ENCODE measurements at regions not wholly inside any gene's neighbourhood (a gene's known extent, or its start where the extent isn't known, plus 50 kb on each side); places are given as distances from the start of the nearest gene placed in this dataset.

DNA sequence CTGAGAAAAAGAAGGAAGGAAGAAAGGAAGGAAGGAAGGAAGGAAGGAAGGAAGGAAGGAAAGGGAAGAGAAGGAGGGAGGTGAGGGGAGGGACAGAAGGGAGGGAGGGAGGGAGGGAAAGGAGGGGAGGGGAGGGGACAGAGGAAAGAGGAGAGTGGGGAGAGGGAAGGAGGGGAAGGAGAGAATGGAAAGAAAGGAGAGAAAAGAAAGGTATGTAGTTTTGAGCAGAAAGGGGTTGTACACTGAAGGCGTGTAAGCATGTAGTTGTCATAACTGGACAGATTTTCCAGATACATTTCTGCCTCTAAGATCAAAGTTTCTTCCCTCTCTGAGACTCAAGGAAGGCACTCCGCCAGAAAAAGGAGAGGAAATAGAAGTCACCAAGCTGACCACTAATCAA is 113.4 kb upstream of the KBTBD8 start:
- H3K27ac Mint-ChIP-seq, result no peak overlapping the region
- no peaks in the 10 kb centered on the region for H3K4me1 Mint-ChIP-seq
- peaks cover 2 to 8% (median 5%) of the 10 kb centered on the region in 3 donors for H3K9me3 Mint-ChIP-seq
- H3K36me3 Mint-ChIP-seq, result no peaks in the 10 kb centered on the region
- no peaks in the 10 kb centered on the region for H3K27me3 Mint-ChIP-seq
- H3K4me3 Mint-ChIP-seq, result no peak overlapping the region

DNA sequence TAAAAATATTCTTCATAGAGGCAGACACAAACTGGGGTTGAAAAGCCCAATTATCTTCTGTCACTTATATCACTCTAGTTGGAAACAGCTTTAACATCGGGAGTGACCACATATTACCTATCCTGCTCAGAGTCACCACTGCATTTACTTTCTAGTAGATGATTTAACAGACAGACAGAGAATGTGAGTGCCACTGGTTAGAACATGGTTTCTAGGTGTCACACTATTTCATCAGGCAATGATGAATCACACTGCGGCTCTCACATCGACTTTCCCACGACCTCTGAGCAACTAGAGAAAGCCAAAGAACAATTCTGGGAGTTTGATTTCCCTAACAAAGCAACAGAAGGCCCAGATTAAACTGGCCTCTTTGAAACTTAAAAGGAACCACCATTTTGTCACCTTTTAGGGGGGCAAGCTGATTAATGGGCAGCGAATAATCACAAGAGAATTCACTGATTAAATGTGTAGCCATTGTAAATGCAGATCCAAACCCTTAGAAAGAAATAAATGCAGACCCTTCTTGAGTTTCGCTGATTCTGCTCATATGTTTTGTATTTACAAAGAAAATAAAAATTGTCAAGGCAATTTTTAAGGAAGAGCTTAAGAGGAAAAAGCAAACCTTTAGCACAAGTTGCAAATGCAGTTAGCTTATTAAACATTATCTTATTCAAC is 112.6 kb upstream of the KBTBD8 start:
- Mint-ChIP-seq H3K4me1 (no peaks in the 10 kb centered on the region), H3K27ac (no peak overlapping the region), H3K9me3 (peaks cover 3 to 8% (median 5%) of the 10 kb centered on the region in 3 donors), H3K4me3 (no peak overlapping the region), H3K27me3 (no peaks in the 10 kb centered on the region), H3K36me3 (no peaks in the 10 kb centered on the region)

DNA sequence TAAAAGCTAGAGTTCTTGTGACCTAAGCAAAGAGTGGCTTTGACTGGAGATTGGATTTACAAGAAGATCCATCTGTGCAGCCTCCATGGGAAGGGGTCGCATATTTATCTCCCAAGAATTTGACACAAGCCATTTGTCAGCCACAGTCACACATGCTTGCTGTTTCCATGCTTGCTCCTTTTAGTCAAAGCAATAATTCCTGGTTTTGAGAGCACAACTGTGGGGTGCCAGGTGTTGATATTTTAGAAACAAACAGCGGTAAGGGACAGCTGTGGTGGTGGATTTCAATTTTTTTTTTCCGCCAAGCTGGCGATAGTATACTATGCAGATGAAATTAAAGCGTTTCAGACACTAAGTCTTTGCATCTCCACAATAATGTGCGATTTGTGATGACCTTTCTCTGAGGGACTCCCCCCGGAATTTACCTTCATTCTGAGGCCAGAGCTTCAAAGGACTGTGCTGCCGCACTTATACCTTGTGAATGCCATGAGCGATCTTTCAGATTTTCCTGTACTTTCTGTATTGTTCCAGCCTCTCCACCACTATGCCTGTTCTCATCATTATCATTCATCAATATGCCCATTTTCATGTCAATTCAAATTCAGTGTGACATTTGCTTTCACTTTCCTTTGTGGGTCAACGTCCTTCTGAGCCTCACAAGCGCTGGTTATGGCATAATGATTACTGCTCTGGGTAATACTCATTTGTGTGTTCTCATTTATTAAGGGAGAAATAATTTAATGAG is 108.2 kb upstream of the KBTBD8 start:
- H3K27me3 Mint-ChIP-seq, result peaks cover 3% of the 10 kb centered on the region
- peaks cover 2% of the 10 kb centered on the region for H3K36me3 Mint-ChIP-seq
- no peaks in the 10 kb centered on the region for H3K4me1 Mint-ChIP-seq
- peaks cover under 1 to 17% (median 6%) of the 10 kb centered on the region in 3 donors for H3K9me3 Mint-ChIP-seq
- no peak overlapping the region for H3K4me3 Mint-ChIP-seq
- H3K27ac Mint-ChIP-seq, result no peak overlapping the region

DNA sequence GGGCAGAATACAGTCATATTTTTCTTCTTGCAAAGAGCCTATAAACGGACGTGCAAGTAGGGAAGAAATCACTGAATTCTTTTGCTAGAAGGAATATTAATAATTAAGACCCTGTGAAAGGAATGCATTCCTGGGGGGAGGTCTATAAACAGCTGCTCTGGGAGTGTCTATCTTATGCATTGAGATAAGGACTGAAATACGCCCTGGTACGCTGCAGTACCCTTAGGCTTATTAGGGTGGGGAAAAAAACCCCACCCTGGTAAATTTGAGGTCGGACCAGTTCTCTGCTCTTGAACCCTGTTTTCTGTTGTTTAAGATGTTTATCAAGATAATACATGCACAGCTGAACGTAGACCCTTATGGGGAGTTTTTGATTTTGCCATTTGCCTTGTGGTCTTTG is 100.0 kb upstream of the KBTBD8 start:
- no peak overlapping the region for H3K27ac Mint-ChIP-seq
- no peak overlapping the region for H3K4me3 Mint-ChIP-seq
- peaks cover 3% of the 10 kb centered on the region for H3K27me3 Mint-ChIP-seq
- H3K36me3 Mint-ChIP-seq, result peaks cover 2% of the 10 kb centered on the region
- H3K4me1 Mint-ChIP-seq, result no peaks in the 10 kb centered on the region
- peaks cover 31 to 52% (median 33%) of the 10 kb centered on the region in 3 donors for H3K9me3 Mint-ChIP-seq

DNA sequence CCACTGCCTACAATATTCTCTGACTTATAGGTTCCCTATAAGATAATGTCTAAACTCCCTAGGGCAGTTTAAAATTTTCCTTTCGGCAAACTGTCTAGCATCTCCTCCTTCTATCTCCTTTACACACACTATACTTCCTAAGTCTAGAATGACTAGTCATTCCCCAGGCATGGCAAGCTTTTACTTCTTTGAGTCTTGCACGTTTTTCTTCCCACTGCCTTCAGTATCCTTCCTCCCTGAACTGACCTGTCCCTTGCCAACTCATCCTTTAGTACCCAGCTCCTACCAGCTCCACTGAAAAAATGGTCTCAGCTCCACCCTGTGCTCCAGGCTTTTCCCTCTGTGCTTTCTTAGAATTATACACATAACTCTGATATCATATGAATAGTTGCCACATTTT is 93.8 kb upstream of the KBTBD8 start:
- Mint-ChIP-seq H3K9me3 (peaks cover 6 to 14% (median 14%) of the 10 kb centered on the region in 3 donors), H3K4me1 (no peaks in the 10 kb centered on the region), H3K27ac (no peak overlapping the region), H3K36me3 (peaks cover 3% of the 10 kb centered on the region), H3K27me3 (peaks cover 12% of the 10 kb centered on the region), H3K4me3 (no peak overlapping the region)

DNA sequence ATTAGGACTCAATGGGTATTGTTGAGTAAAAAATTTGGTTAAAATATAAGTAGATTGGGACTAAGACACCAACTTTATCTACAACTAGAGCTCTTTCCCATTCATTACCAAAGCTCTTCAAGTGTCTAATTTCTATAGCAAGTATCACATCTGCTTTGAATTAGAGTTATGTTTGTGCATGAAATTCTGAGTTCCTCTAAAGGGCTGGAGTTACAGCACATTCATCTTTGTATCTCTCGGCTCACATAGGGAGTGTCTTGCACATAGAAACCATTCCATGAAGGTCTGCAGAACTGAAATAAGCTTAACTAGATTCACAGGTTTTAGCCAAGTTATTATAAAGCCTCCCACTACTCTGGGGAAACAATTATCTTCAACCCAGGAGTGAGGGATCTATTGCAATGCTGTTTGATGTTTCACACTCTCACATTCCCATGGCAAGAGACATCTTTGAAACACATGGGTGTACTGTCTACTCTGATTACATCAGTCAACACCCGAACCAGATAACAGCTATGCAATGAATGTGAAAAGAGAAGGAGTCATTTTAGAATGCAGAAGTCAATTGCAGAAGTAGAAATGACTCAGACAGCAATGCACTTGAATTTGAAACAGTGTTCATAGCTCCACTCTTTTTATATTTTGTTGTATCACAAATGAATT is 93.1 kb upstream of the KBTBD8 start:
- Mint-ChIP-seq H3K36me3 (peaks cover 3% of the 10 kb centered on the region), H3K27ac (no peak overlapping the region), H3K4me1 (no peaks in the 10 kb centered on the region), H3K4me3 (no peak overlapping the region), H3K9me3 (peaks cover 6 to 14% (median 8%) of the 10 kb centered on the region in 3 donors), H3K27me3 (peaks cover 12% of the 10 kb centered on the region)

DNA sequence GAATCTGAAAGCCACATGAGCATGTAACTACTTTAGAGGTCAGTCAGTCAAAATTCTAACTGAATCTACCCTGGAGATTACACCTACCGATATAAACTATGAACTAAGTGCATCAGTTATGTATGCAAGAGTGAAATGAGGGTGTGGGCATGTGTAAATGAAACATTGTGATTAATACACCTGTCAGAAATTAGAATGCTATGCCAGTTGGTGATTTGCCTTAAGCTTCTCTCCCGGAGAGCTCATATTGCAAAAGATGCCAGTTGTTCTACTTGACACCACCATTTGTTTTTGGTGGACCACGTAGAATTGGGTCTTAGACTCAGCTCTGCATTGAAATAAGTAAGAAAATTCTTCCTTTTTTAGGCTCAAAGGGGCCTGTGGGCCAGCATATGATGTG is 91.0 kb upstream of the KBTBD8 start:
- Mint-ChIP-seq H3K4me3 (no peak overlapping the region), H3K27me3 (peaks cover 12% of the 10 kb centered on the region), H3K27ac (no peak overlapping the region), H3K36me3 (peaks cover 3% of the 10 kb centered on the region), H3K9me3 (peaks cover 0 to 4% (median 2%) of the 10 kb centered on the region in 3 donors), H3K4me1 (no peaks in the 10 kb centered on the region)

DNA sequence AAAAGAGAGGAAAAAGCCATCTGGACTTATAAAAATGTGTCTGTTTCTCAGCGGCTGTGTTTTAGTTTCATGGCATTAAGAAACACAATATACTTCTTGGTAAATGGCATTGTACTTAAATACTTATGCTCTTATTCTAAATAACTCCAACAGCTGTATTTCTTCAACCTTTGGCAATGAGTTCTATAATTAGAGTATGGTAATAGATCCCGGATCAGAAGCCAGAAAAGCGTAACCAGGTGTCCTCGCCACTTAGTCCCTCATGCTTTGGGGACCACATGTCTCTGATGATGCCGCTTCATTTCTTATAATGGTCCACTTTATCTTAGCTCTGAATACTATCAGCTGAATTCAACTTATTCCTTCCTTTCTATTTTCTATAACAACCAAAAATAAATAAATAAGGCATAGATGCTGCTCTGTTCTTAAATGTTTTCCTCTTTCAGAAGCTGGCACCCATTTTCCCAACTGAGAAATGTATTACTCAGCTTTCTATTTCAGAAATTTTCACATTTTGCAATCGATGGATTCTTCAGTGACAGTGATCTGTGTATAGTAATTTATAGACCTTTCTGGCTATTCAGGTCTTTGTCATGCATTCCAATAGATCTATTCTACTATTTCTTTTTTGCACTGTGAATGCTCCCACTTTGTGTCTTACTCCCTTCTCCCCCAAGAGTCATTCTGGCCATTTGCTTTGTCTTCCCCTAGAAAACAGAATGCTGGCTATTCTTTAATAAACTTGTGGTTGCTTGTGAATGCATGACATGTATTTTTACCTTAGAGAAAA is 87.6 kb upstream of the KBTBD8 start:
- Mint-ChIP-seq H3K27ac (no peak overlapping the region), H3K9me3 (peaks cover 3 to 13% (median 7%) of the 10 kb centered on the region in 3 donors), H3K4me3 (no peak overlapping the region), H3K36me3 (peaks cover 1% of the 10 kb centered on the region), H3K4me1 (no peaks in the 10 kb centered on the region), H3K27me3 (peaks cover 9% of the 10 kb centered on the region)

DNA sequence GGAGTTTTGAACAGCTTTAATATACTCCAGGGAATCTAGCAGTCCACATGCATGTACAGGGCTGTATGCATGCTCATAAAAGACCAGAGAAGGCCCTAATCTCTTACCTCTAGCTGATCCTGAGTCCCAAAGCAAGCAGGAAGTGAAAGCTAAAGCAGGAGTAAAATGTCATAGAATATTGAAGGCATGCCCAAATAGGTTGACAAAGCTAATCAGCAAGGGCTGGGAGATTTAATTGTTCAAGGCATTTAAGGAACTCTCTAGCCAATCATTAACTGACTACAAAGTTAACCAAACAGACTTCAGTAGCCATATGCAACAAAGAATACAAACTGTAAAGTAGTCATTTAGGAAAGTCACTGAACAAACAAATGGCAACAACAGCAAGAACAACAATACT is 85.8 kb upstream of the KBTBD8 start:
- Mint-ChIP-seq H3K27me3 (peaks cover 2% of the 10 kb centered on the region), H3K9me3 (peaks cover 7 to 13% (median 7%) of the 10 kb centered on the region in 3 donors), H3K4me1 (no peaks in the 10 kb centered on the region), H3K36me3 (peaks cover 3% of the 10 kb centered on the region), H3K4me3 (no peak overlapping the region), H3K27ac (no peak overlapping the region)

DNA sequence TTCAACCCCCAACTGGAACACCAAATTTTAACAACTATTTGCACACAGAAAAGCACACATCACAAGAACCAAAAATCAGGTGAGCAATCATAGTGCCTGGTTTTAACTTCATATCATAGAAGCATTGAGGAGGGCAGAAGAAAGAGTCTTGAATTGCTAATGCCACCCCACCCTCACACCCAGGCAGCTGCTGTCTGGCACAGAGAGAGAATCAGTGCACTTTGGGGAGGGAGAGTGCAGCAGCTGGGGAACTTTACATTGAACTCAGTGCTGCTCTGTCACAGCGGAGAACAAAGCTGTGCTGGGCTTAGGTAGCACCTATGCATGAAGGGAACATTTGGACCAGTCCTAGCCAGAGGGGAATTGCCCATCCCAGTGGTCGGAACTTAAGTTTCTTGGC is 76.0 kb upstream of the KBTBD8 start:
- H3K27me3 Mint-ChIP-seq, result peaks cover 4% of the 10 kb centered on the region

DNA sequence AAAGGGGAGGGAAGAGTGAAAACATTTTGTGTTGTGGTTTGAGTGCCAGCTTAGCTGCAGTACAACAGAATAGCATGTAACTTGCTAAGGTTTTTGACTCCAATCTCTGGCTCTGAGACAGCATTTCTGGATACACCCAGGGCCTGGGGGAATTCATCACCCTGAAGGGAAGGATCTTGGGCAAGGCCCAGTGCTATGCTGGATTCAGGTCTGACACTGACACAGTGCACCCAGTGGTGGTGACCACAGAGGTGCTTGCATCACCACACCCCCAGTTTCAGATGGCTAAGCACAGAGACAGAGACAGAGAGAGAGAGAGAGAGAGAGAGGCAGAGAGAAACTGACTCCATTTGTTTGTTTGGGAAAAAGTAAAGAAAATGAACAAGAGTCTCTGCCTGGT is 74.1 kb upstream of the KBTBD8 start:
- no peaks in the 10 kb centered on the region for H3K9me3 Mint-ChIP-seq
- H3K4me1 Mint-ChIP-seq, result peaks cover 0 to 2% (median 0%) of the 10 kb centered on the region in 3 donors
- no peak overlapping the region for H3K27ac Mint-ChIP-seq
- peaks cover 4% of the 10 kb centered on the region for H3K27me3 Mint-ChIP-seq
- H3K36me3 Mint-ChIP-seq, result peaks cover 6% of the 10 kb centered on the region
- H3K4me3 Mint-ChIP-seq, result no peak overlapping the region

More for the DNA sequence above, 76.0 kb upstream of the KBTBD8 start:
- Mint-ChIP-seq H3K36me3 (peaks cover 6% of the 10 kb centered on the region), H3K27ac (no peak overlapping the region), H3K4me3 (no peak overlapping the region), H3K9me3 (no peaks in the 10 kb centered on the region), H3K4me1 (peaks cover 0 to 2% (median 0%) of the 10 kb centered on the region in 3 donors)

DNA sequence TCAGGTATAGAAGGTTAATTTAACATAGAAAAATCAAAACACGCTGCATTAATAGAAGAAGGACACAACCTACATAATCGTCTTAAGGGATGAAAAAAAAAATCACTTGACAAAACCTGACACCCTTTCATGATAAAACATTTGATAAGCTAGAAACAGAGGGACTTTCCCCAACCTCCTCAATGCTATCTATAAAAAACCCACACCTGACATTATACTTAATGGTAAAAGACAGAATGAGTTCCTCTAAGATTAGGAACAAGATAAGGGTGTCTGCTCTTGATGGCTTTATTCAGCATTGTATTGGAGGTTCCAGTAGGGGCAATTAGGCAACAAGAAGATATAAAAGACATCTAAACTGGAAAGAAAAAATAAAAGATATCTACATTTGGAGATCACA is 69.9 kb upstream of the KBTBD8 start:
- no peak overlapping the region for H3K4me3 Mint-ChIP-seq
- H3K27me3 Mint-ChIP-seq, result peaks cover 4% of the 10 kb centered on the region
- H3K36me3 Mint-ChIP-seq, result peaks cover 4% of the 10 kb centered on the region
- H3K9me3 Mint-ChIP-seq, result no peaks in the 10 kb centered on the region
- peaks cover 0 to 2% (median 0%) of the 10 kb centered on the region in 3 donors for H3K4me1 Mint-ChIP-seq
- H3K27ac Mint-ChIP-seq, result no peak overlapping the region

DNA sequence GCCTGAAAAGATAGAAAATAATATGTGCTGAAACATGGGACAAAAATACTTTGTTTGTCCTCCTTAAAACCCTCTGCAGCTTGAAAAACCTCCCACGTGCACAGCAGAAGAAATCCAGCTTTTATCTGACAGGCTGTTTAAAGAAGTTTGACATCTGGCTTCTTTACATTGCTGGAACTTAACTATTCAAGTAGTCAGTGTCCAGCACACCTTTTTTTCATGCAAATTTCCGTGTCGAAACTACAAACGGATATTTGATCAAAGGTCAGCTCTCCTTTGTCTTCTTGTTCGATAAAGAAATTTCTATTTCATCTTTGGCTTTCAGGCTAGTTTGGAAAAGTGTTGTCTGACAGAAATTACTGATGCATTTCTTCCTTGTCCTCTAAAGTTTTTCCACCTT is 66.8 kb upstream of the KBTBD8 start:
- H3K9me3 Mint-ChIP-seq, result no peaks in the 10 kb centered on the region
- peaks cover 2% of the 10 kb centered on the region for H3K27me3 Mint-ChIP-seq
- no peak overlapping the region for H3K27ac Mint-ChIP-seq
- no peaks in the 10 kb centered on the region for H3K36me3 Mint-ChIP-seq
- peaks cover 0 to 2% (median 0%) of the 10 kb centered on the region in 3 donors for H3K4me1 Mint-ChIP-seq
- H3K4me3 Mint-ChIP-seq, result no peak overlapping the region

DNA sequence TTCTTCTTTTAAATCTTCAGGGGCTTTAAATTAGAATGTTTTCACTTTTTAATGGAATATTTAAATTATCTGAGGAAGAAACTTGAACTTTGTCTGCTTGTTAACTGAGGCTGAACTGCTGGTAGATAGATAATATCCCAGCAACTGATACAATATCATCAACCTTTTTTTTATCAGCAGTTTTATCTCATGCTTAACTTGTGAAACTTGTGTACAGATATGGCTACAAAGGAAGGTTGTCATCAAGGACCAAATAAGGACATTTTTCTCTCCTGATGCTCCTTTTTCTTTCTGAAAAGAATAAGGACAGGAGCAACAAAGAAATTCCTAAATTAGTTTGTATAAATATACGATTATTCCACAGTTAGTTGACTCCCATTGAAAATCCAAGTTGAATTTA is 66.4 kb upstream of the KBTBD8 start:
- no peak overlapping the region for H3K4me3 Mint-ChIP-seq
- no peaks in the 10 kb centered on the region for H3K9me3 Mint-ChIP-seq
- no peak overlapping the region for H3K27ac Mint-ChIP-seq
- H3K4me1 Mint-ChIP-seq, result peaks cover 0 to 2% (median 0%) of the 10 kb centered on the region in 3 donors
- no peaks in the 10 kb centered on the region for H3K36me3 Mint-ChIP-seq
- H3K27me3 Mint-ChIP-seq, result peaks cover 2% of the 10 kb centered on the region

DNA sequence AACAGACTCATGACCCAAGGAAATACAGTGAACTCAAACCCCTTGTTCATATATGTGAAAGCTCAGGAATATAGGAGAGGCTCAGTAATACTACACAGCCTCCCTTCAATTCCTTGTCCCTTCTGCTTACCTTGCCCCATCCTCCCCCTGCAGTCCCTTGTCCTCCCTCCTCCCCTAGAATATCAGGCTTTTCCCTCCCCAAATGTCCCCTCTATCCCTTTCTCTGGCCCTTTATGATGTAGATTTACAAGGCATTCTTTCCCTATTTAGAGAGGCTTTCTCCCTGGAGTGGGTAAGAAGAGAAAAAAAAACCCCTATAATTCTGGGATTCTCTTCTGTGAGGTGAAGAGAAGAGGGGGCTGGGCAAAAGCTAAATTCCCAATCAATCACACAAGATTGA is 64.9 kb upstream of the KBTBD8 start:
- H3K27ac Mint-ChIP-seq, result no peak overlapping the region
- no peaks in the 10 kb centered on the region for H3K9me3 Mint-ChIP-seq
- no peak overlapping the region for H3K4me3 Mint-ChIP-seq
- peaks cover 0 to 2% (median 0%) of the 10 kb centered on the region in 3 donors for H3K4me1 Mint-ChIP-seq
- no peaks in the 10 kb centered on the region for H3K36me3 Mint-ChIP-seq
- H3K27me3 Mint-ChIP-seq, result peaks cover 8% of the 10 kb centered on the region
